Upper lobe of left lung (tissue), 6 donors: ENCODE measurements at regions not wholly inside any gene's neighbourhood (a gene's known extent, or its start where the extent isn't known, plus 50 kb on each side); places are given as distances from the start of the nearest gene placed in this dataset.

ENCODE experiments used
- ATAC-seq, 2 donors: fragments of 200-7000 bp; cut with Tn5 transposase; one replicate each; pipeline ENCODE4 v1.9.1; 2022; ENCODE audit warnings: mild to moderate bottlenecking in 2 of 2, moderate library complexity in 2 of 2; ENCODE audit not compliant: low FRiP score in 2 of 2
- DNase-seq, 2 donors: peaks; one replicate each; pipeline ENCODE4 v3.0.0-alpha.2; 2019 to 2020
- H3K27ac ChIP-seq, 4 donors: fragments of 200-600 bp; sonication (generic); one replicate each; pipeline ENCODE4 v1.5.1; 2016 to 2019
- H3K27me3 ChIP-seq, 4 donors: fragments of 200-600 bp; sonication (generic); one replicate each; pipeline ENCODE4 v1.5.1; 2017 to 2019
- H3K36me3 ChIP-seq, 4 donors: fragments of 200-600 bp; sonication (generic); one replicate each; pipeline ENCODE4 v1.5.1; 2016 to 2019
- H3K4me1 ChIP-seq, 4 donors: fragments of 200-600 bp; sonication (generic); one replicate each; pipeline ENCODE4 v1.5.1; 2018 to 2019
- H3K4me3 ChIP-seq, 4 donors: fragments of 200-600 bp; sonication (generic); one replicate each; pipeline ENCODE4 v1.5.1; 2017 to 2019; ENCODE audit warnings: mild to moderate bottlenecking in 2 of 4, moderate library complexity in 1 of 4
- H3K9me3 ChIP-seq, 4 donors: fragments of 200-600 bp; sonication (generic); one replicate each; pipeline ENCODE4 v1.5.1; 2018 to 2019
- CTCF ChIP-seq, 6 experiments: fragments of 450-650 bp in 4 of 6; fragments of 200-600 bp in 2 of 6; sonication (generic) in 2 of 6; IDR thresholded peaks; one replicate each; pipeline ENCODE4 v1.5.1; 2016 to 2019; ENCODE audit warnings: antibody characterized with exemption in 6 of 6
- EP300 ChIP-seq, 4 donors: sonication (generic); formaldehyde crosslinking; IDR thresholded peaks; one replicate each; pipeline ENCODE4 v1.5.1; 2017; ENCODE audit warnings: antibody characterized with exemption in 4 of 4, control low read depth in 2 of 4
- POLR2A ChIP-seq, 4 donors: fragments of 450-650 bp; IDR thresholded peaks; one replicate each; pipeline ENCODE4 v1.5.1; 2016 to 2017; ENCODE audit warnings: antibody characterized with exemption in 4 of 4, mild to moderate bottlenecking in 2 of 4
- POLR2AphosphoS5 ChIP-seq, 2 donors: sonication (generic); formaldehyde crosslinking; IDR thresholded peaks; one replicate each; pipeline ENCODE4 v1.5.1; 2017; ENCODE audit warnings: antibody characterized with exemption in 2 of 2
- WGBS, 2 donors: methylation state at CpG; one replicate each; pipeline ENCODE4 v1.1.5; 2017 to 2018; 5-methylcytosine and 5-hydroxymethylcytosine counted together
- donor health status: DM: no; HTN: no; CAD: no; lungs with moderate emphysema.
- donor health status: DM: no; HTN: yes; CAD: no; lungs with severe emphysema.

- peak in 1 of 2 donors; percentile 38 for DNase-seq
- H3K27ac ChIP-seq = peak overlapping the region; percentile 63 to 82 (median 74)
- H3K9me3 ChIP-seq = no peaks in the 10 kb centered on the region
- ATAC-seq = no peak
- TF ChIP-seq CTCF (IDR thresholded peaks at IDR 0.05) (no peak), POLR2AphosphoS5 (IDR thresholded peaks at IDR 0.05) (peak in 1 of 2 donors; percentile 3)
- H3K4me1 ChIP-seq = peaks cover 25 to 82% (median 37%) of the 10 kb centered on the region in 4 donors
- WGBS, 2 donors = 0 to 2% methylated on average over 10 to 38 of the region's 38 CpGs
- peak overlapping the region; percentile 11 to 50 (median 40) for H3K4me3 ChIP-seq
- H3K27me3 ChIP-seq = peaks cover 0 to 44% (median 0%) of the 10 kb centered on the region in 4 donors
- no peaks in the 10 kb centered on the region for H3K36me3 ChIP-seq
Measured at GRCh38 chrX:40154250-40154852, 56.6 kb upstream of the BCOR start.

GRCh38 chrX:40153345-40154249 lies 55.8 kb upstream of the BCOR start:
- ATAC-seq (peak in 1 of 2 donors; percentile 14), DNase-seq (peak; percentile 77 to 90)
- H3K36me3 ChIP-seq = no peaks in the 10 kb centered on the region
- H3K27ac ChIP-seq = peak overlapping the region; percentile 60 to 82 (median 66)
- TF ChIP-seq CTCF (IDR thresholded peaks at IDR 0.05) (no peak), POLR2A (IDR thresholded peaks at IDR 0.05) (no peak), EP300 (IDR thresholded peaks at IDR 0.05) (no peak), POLR2AphosphoS5 (IDR thresholded peaks at IDR 0.05) (no peak)
- peaks cover 0 to 44% (median 0%) of the 10 kb centered on the region in 4 donors for H3K27me3 ChIP-seq
- no peaks in the 10 kb centered on the region for H3K9me3 ChIP-seq
- 1 to 5% methylated on average over 16 to 62 of the region's 70 CpGs for WGBS, 2 donors
- peak overlapping the region in 3 of 4 donors; percentile 30 to 50 (median 50) for H3K4me3 ChIP-seq
- H3K4me1 ChIP-seq = peaks cover 25 to 85% (median 40%) of the 10 kb centered on the region in 4 donors

- WGBS, 2 donors = 0 to 4% methylated on average over 2 to 28 of the region's 47 CpGs
- Histone ChIP-seq H3K4me1 (peaks cover 25 to 85% (median 42%) of the 10 kb centered on the region in 4 donors), H3K9me3 (no peaks in the 10 kb centered on the region), H3K27me3 (peaks cover 0 to 38% (median 0%) of the 10 kb centered on the region in 4 donors), H3K4me3 (peak overlapping the region in 3 of 4 donors; percentile 30 to 50 (median 50)), H3K36me3 (no peaks in the 10 kb centered on the region), H3K27ac (peak overlapping the region; percentile 60 to 82 (median 66))
- TF ChIP-seq POLR2AphosphoS5 (IDR thresholded peaks at IDR 0.05) = no peak
- TF ChIP-seq POLR2A (IDR thresholded peaks at IDR 0.05) = peak in 1 of 4 donors; percentile 38
- TF ChIP-seq CTCF (IDR thresholded peaks at IDR 0.05) = peak in 2 of 6 experiments; percentile 7 to 8
- ATAC-seq (peak; percentile 41 to 49), DNase-seq (peak; percentile 58 to 89)
Measured at GRCh38 chrX:40152741-40153344, 55.1 kb upstream of the BCOR start.

GRCh38 chrX:40152173-40152711 lies 54.5 kb upstream of the BCOR start:
- Histone ChIP-seq H3K27me3 (peaks cover 0 to 42% (median 0%) of the 10 kb centered on the region in 4 donors), H3K4me3 (peak overlapping the region in 3 of 4 donors; percentile 30 to 50 (median 50)), H3K27ac (peak overlapping the region; percentile 60 to 82 (median 66)), H3K36me3 (no peaks in the 10 kb centered on the region), H3K4me1 (peaks cover 25 to 84% (median 40%) of the 10 kb centered on the region in 4 donors), H3K9me3 (no peaks in the 10 kb centered on the region)
- 18% methylated on average over 32 of the region's 42 CpGs; no CpG with 5 or more reads in 1 of the 2 donors for WGBS, 2 donors
- DNase-seq = peak in 1 of 2 donors; percentile 86
- TF ChIP-seq POLR2A (IDR thresholded peaks at IDR 0.05) = no peak
- no peak for TF ChIP-seq EP300 (IDR thresholded peaks at IDR 0.05)
- no peak for TF ChIP-seq POLR2AphosphoS5 (IDR thresholded peaks at IDR 0.05)
- ATAC-seq = no peak
